ENCODE measurements at regions not wholly inside any gene's neighbourhood (a gene's known extent, or its start where the extent isn't known, plus 50 kb on each side); places are given as distances from the start of the nearest gene placed in this dataset.

DNA sequence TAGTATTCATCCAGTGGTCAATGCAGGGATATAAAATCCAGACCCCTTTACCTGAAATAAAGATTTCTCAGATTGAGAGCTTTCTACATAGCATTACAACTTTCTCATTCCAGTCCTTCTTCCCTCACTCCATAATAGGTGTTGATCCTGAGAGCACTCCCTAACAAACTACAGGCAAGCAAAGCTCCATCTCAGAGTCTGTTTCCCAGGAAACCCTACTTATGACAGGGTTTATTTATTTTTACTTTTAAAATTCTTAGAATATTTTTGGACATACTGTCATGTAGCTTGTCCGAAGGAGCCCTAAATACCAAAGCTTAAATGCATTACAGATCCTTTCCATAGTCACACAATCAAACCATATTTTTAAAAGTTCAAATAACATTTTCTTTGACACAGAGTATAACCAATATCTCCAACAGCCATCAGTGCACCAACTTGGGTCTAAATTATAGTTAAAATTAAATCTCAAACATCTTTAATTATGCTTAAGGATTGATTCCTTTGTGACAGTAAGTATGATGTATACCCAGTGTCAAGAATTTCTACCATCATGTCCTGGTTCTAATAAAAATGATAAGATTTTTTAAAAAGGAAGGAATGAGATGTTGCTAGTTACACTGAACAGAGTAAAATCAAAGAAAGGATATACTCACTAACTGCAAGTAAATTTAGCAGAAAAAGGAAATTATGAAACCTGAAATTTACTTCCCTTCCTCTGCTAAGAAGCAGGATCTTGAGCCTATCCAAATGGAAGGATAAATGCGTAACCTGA lies 580.4 kb upstream of the ADGRL3 start:
- H3K27me3 ChIP-seq (ENCODE audit: control insufficient read depth, insufficient read depth, low read length), result no peaks in the 10 kb centered on the region
- no peak overlapping the region for H3K4me3 ChIP-seq (ENCODE audit: low read depth, low read length)
- H3K36me3 ChIP-seq (ENCODE audit: control insufficient read depth, insufficient read depth, low read length), result no peaks in the 10 kb centered on the region
- DNase-seq (ENCODE audit: low read depth), result no peak
- TF ChIP-seq, protein P1, sequence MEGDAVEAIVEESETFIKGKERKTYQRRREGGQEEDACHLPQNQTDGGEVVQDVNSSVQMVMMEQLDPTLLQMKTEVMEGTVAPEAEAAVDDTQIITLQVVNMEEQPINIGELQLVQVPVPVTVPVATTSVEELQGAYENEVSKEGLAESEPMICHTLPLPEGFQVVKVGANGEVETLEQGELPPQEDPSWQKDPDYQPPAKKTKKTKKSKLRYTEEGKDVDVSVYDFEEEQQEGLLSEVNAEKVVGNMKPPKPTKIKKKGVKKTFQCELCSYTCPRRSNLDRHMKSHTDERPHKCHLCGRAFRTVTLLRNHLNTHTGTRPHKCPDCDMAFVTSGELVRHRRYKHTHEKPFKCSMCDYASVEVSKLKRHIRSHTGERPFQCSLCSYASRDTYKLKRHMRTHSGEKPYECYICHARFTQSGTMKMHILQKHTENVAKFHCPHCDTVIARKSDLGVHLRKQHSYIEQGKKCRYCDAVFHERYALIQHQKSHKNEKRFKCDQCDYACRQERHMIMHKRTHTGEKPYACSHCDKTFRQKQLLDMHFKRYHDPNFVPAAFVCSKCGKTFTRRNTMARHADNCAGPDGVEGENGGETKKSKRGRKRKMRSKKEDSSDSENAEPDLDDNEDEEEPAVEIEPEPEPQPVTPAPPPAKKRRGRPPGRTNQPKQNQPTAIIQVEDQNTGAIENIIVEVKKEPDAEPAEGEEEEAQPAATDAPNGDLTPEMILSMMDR (IDR thresholded peaks at IDR 0.05; ENCODE audit: insufficient read depth, low read length, poor library complexity, severe bottlenecking), result no peak

- H3K4me3 ChIP-seq (ENCODE audit: low read depth, low read length), result no peak overlapping the region
- H3K36me3 ChIP-seq (ENCODE audit: control insufficient read depth, insufficient read depth, low read length), result no peaks in the 10 kb centered on the region
- TF ChIP-seq, protein P1 (IDR thresholded peaks at IDR 0.05; ENCODE audit: insufficient read depth, low read length, poor library complexity, severe bottlenecking), result no peak
- DNase-seq (ENCODE audit: low read depth), result no peak
- H3K27me3 ChIP-seq (ENCODE audit: control insufficient read depth, insufficient read depth, low read length), result no peaks in the 10 kb centered on the region
Measured at GRCh38 chr4:60637976-60638375, 562.1 kb upstream of the ADGRL3 start.

DNA sequence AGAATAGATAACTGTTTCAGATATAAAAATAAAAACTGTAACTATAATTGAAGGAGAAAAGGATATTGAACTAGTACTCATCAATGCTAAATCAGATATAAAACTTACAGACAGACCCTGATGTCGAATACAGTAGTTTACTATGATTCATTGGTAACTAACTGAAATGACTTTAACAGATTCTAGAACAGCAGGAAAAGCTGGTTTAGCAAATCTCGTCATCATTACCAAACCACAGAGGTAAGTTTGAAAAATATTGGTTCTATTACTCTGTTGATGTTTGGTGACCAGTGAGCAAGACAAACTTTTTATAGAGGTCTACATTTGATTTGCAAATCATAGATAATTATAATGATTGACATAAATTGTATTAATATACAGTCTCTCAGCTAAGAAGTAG lies 551.4 kb upstream of the ADGRL3 start:
- TF ChIP-seq, protein P1 (IDR thresholded peaks at IDR 0.05; ENCODE audit: insufficient read depth, low read length, poor library complexity, severe bottlenecking), result no peak
- Histone ChIP-seq H3K4me3 (ENCODE audit: low read depth, low read length) (no peak overlapping the region), H3K27me3 (ENCODE audit: control insufficient read depth, insufficient read depth, low read length) (no peaks in the 10 kb centered on the region), H3K36me3 (ENCODE audit: control insufficient read depth, insufficient read depth, low read length) (no peaks in the 10 kb centered on the region)
- no peak for DNase-seq (ENCODE audit: low read depth)

GRCh38 chr4:60652933-60653332 lies 547.2 kb upstream of the ADGRL3 start:
- DNase-seq (ENCODE audit: low read depth), result no peak
- H3K4me3 ChIP-seq (ENCODE audit: low read depth, low read length), result no peak overlapping the region
- H3K27me3 ChIP-seq (ENCODE audit: control insufficient read depth, insufficient read depth, low read length), result no peaks in the 10 kb centered on the region
- no peaks in the 10 kb centered on the region for H3K36me3 ChIP-seq (ENCODE audit: control insufficient read depth, insufficient read depth, low read length)
- TF ChIP-seq, protein P1 (IDR thresholded peaks at IDR 0.05; ENCODE audit: insufficient read depth, low read length, poor library complexity, severe bottlenecking), result no peak

GRCh38 chr4:60655356-60655755 lies 544.8 kb upstream of the ADGRL3 start:
- no peak overlapping the region for H3K4me3 ChIP-seq (ENCODE audit: low read depth, low read length)
- TF ChIP-seq, protein P1 (IDR thresholded peaks at IDR 0.05; ENCODE audit: insufficient read depth, low read length, poor library complexity, severe bottlenecking), result no peak
- H3K36me3 ChIP-seq (ENCODE audit: control insufficient read depth, insufficient read depth, low read length), result no peaks in the 10 kb centered on the region
- H3K27me3 ChIP-seq (ENCODE audit: control insufficient read depth, insufficient read depth, low read length), result no peaks in the 10 kb centered on the region
- no peak for DNase-seq (ENCODE audit: low read depth)

DNA sequence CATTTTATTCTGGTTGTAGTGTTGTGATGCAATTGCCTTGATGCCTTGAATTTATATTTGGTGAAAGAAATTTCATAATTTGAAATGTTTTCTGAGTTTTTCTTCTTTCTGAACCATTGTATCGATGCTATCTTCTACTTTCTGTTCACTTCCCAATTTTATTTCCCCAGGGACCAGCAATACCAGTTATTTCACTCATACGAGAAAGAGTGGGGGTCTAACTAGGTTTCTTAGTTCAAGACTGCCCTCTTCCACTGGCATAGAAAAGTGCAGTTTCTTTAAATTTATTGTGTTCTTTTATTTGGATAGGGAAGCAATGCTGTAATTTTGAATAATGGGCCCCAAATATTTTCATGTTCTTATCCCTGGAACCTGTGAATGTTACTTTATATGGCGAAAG lies 544.0 kb upstream of the ADGRL3 start:
- DNase-seq (ENCODE audit: low read depth), result no peak
- Histone ChIP-seq H3K4me3 (ENCODE audit: low read depth, low read length) (no peak overlapping the region), H3K36me3 (ENCODE audit: control insufficient read depth, insufficient read depth, low read length) (no peaks in the 10 kb centered on the region), H3K27me3 (ENCODE audit: control insufficient read depth, insufficient read depth, low read length) (no peaks in the 10 kb centered on the region)
- TF ChIP-seq, protein P1 (IDR thresholded peaks at IDR 0.05; ENCODE audit: insufficient read depth, low read length, poor library complexity, severe bottlenecking), result no peak

All from kidney epithelial cell (primary cell).